CD14-positive monocyte (primary cell): ENCODE measurements at regions not wholly inside any gene's neighbourhood (a gene's known extent, or its start where the extent isn't known, plus 50 kb on each side); places are given as distances from the start of the nearest gene placed in this dataset.
"Not testable (repeated sequence)": the region's sequence is repeated elsewhere in the genome, so short reads cannot be mapped to it uniquely, and the experiment has no call there.

Experiments used
- DNase-seq, 3 donors: peaks; one replicate each; pipeline ENCODE4 v3.0.0-alpha.2; 2011 to 2022
- H2AFZ ChIP-seq: 2 replicates; pipeline ENCODE4 v1.6.0; 2012; ENCODE audit warnings: mild to moderate bottlenecking, low read depth, low read length, inconsistent platforms; ENCODE audit not compliant: insufficient read depth, poor library complexity, severe bottlenecking
- H3K27ac ChIP-seq, 2 donors: 1 replicate in 1 of 2; 2 replicates in 1 of 2; pipeline ENCODE4 v1.5.1; 2012 to 2013; ENCODE audit warnings: low read length in 2 of 2, control low read depth in 1 of 2, inconsistent platforms in 1 of 2, low read depth in 1 of 2, mild to moderate bottlenecking in 1 of 2
- H3K27me3 ChIP-seq, 2 donors: one replicate each; pipeline versions ENCODE4 v1.6.0 to v1.6.1; 2011 to 2013; ENCODE audit warnings: low read length in 2 of 2; ENCODE audit not compliant: control insufficient read depth in 2 of 2, insufficient read depth in 2 of 2
- H3K36me3 ChIP-seq, 2 donors: replicated peaks in 1 of 2; 1 replicate in 1 of 2; 2 replicates in 1 of 2; pipeline versions ENCODE4 v1.5.1 to v1.6.1; 2012 to 2013; ENCODE audit warnings: low read length in 2 of 2, control low read depth in 1 of 2, inconsistent platforms in 1 of 2, mild to moderate bottlenecking in 1 of 2; ENCODE audit not compliant: insufficient read depth in 2 of 2, control insufficient read depth in 1 of 2
- H3K4me1 ChIP-seq, 2 donors: 1 replicate in 1 of 2; 2 replicates in 1 of 2; pipeline versions ENCODE4 v1.5.1 to v1.6.1; 2012 to 2013; ENCODE audit warnings: low read length in 2 of 2, control low read depth in 1 of 2, inconsistent platforms in 1 of 2, mild to moderate bottlenecking in 1 of 2, moderate library complexity in 1 of 2; ENCODE audit not compliant: insufficient read depth in 2 of 2, control insufficient read depth in 1 of 2
- H3K4me2 ChIP-seq: replicated peaks from 2 replicates; pipeline ENCODE3; 2012; ENCODE audit warnings: low read length, moderate library complexity, mild to moderate bottlenecking; ENCODE audit not compliant: poor library complexity, severe bottlenecking; ENCODE audit errors: extremely low read depth
- H3K4me3 ChIP-seq, 3 experiments: fragments of 200-600 bp in 1 of 3; sonication (generic) in 1 of 3; replicated peaks in 1 of 3; 1 replicate in 2 of 3; 2 replicates in 1 of 3; pipeline ENCODE4 v1.5.1; 2011 to 2013; ENCODE audit warnings: low read length in 3 of 3, mild to moderate bottlenecking in 3 of 3, control low read depth in 2 of 3, low read depth in 2 of 3, inconsistent platforms in 1 of 3, moderate library complexity in 1 of 3
- H3K79me2 ChIP-seq: 2 replicates; pipeline ENCODE4 v1.6.0; 2012; ENCODE audit warnings: mild to moderate bottlenecking, control low read depth, inconsistent platforms, low read length, moderate library complexity; ENCODE audit not compliant: insufficient read depth
- H3K9ac ChIP-seq: 2 replicates; pipeline ENCODE4 v1.6.0; 2017; ENCODE audit warnings: low read length, mild to moderate bottlenecking; ENCODE audit not compliant: insufficient read depth, poor library complexity, severe bottlenecking
- H3K9me3 ChIP-seq, 2 donors: replicated peaks in 1 of 2; 1 replicate in 1 of 2; 2 replicates in 1 of 2; pipeline versions ENCODE4 v1.5.1 to v1.6.1; 2012 to 2013; ENCODE audit warnings: low read length in 2 of 2, control low read depth in 1 of 2; ENCODE audit not compliant: control insufficient read depth in 1 of 2, insufficient read depth in 1 of 2
- H4K20me1 ChIP-seq: 2 replicates; pipeline ENCODE4 v1.6.0; 2012; ENCODE audit warnings: mild to moderate bottlenecking, low read length, control low read depth, moderate library complexity; ENCODE audit not compliant: insufficient read depth
- H3K27ac Mint-ChIP-seq, 7 donors: one replicate each; pipeline ENCODE4 v1.8.0; 2020; ENCODE audit warnings: mild to moderate bottlenecking in 7 of 7, mixed read lengths in 7 of 7, moderate library complexity in 6 of 7, inconsistent platforms in 2 of 7
- H3K27me3 Mint-ChIP-seq, 3 donors: one replicate each; pipeline ENCODE4 v1.8.0; 2021 to 2022; ENCODE audit warnings: low read depth in 3 of 3, mild to moderate bottlenecking in 3 of 3, mixed read lengths in 3 of 3, moderate library complexity in 3 of 3, inconsistent platforms in 1 of 3
- H3K36me3 Mint-ChIP-seq, 2 donors: one replicate each; pipeline ENCODE4 v1.8.0; 2020; ENCODE audit warnings: mixed read lengths in 2 of 2, inconsistent platforms in 1 of 2, mild to moderate bottlenecking in 1 of 2
- H3K4me1 Mint-ChIP-seq: one replicate; pipeline ENCODE4 v1.8.0; 2020; ENCODE audit warnings: mild to moderate bottlenecking, mixed read lengths
- H3K4me3 Mint-ChIP-seq, 2 donors: one replicate each; pipeline ENCODE4 v1.8.0; 2020; ENCODE audit warnings: mild to moderate bottlenecking in 2 of 2, mixed read lengths in 2 of 2, moderate library complexity in 1 of 2
- H3K9me3 Mint-ChIP-seq, 7 donors: one replicate each; pipeline ENCODE4 v1.8.0; 2020 to 2022; ENCODE audit warnings: mixed read lengths in 7 of 7, mild to moderate bottlenecking in 6 of 7, moderate library complexity in 6 of 7, inconsistent platforms in 2 of 7
- CTCF ChIP-seq: fragments of 200-600 bp; IDR thresholded peaks from one replicate; pipeline ENCODE4 v1.8.0; 2022; ENCODE audit warnings: antibody characterized with exemption, mild to moderate bottlenecking
- WGBS: methylation state at CpG from one replicate; pipeline ENCODE4 v1.1.5; 2013; ENCODE audit warnings: missing lambda C conversion rate; ENCODE audit not compliant: insufficient coverage; 5-methylcytosine and 5-hydroxymethylcytosine counted together
- intact Hi-C, 2 donors: fragments of 100-400 bp; cut with micrococcal nuclease; formaldehyde crosslinking; loops; one replicate each; pipeline versions ENCODE4 v1.15.0 to v1.15.1; 2023

DNA sequence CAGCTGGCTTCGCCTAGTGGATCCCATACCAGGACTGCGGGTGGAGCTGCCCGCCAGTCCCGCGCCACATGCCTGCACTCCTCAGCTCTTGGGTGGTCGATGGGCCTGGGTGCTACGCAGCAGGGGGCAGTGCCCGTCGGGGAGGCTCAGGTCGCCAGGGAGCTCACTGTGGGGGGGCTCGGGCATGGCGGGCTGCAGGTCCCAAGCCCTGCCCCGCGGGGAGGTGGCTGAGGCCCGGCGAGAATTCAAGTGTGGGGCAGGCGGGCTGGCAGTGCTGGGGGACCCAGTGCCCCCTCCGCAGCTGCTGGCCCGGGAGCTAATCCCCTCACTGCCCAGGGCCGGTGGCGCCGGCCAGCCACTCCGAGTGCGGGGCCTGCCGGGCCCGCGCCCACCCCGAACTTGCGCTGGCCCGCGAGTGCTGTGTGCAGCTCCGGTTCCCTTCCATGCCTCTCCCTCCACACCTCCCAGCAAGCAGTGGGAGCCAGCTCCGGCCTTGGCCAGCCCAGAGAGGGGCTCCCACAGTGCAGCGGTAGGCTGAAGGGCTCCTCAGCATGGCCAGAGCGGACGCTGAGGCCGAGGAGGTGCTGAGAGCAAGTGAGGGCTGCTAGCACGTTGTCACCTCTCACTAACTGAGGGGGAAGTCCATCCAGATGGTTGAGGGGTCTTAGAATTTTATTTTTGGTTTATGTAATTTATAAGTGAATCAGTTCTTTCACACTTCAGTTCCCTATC, 85.2 kb upstream of the HMCN1 start:
- no peaks in the 10 kb centered on the region for H4K20me1 ChIP-seq
- H3K9me3 Mint-ChIP-seq = peaks cover 8 to 19% (median 12%) of the 10 kb centered on the region in 7 donors
- peaks cover 13% of the 10 kb centered on the region for H3K4me1 Mint-ChIP-seq
- no peak for DNase-seq
- H3K9me3 ChIP-seq = peaks cover 0 to 12% of the 10 kb centered on the region in 2 donors
- H3K4me2 ChIP-seq = no peak overlapping the region
- no peak for TF ChIP-seq CTCF
- H3K36me3 Mint-ChIP-seq = no peaks in the 10 kb centered on the region
- no peaks in the 10 kb centered on the region for H3K79me2 ChIP-seq
- no peak overlapping the region for H3K4me3 ChIP-seq
- H3K4me3 Mint-ChIP-seq = no peak overlapping the region
- no peak overlapping the region for H3K27ac Mint-ChIP-seq
- no peaks in the 10 kb centered on the region for H3K27me3 Mint-ChIP-seq
- H3K27ac ChIP-seq = no peak overlapping the region
- no peaks in the 10 kb centered on the region for H3K27me3 ChIP-seq
- no peaks in the 10 kb centered on the region for H3K4me1 ChIP-seq
- intact Hi-C loops = no loop called here
- H3K9ac ChIP-seq = no peak overlapping the region
- H2AFZ ChIP-seq = no peak overlapping the region
- 98% methylated on average over 35 of the region's 38 CpGs for WGBS
- no peaks in the 10 kb centered on the region for H3K36me3 ChIP-seq

- WGBS = 95% methylated on average over 10 of the region's 12 CpGs
- H3K36me3 ChIP-seq, H3K36me3 Mint-ChIP-seq, H2AFZ ChIP-seq, H3K27ac Mint-ChIP-seq, DNase-seq, intact Hi-C loops, H3K27ac ChIP-seq, H3K27me3 Mint-ChIP-seq, H3K4me2 ChIP-seq, H4K20me1 ChIP-seq, H3K79me2 ChIP-seq, H3K27me3 ChIP-seq, H3K4me3 Mint-ChIP-seq, H3K9ac ChIP-seq, H3K4me1 ChIP-seq, H3K4me3 ChIP-seq: not testable (repeated sequence)
- peaks cover 13% of the 10 kb centered on the region for H3K4me1 Mint-ChIP-seq
- H3K9me3 ChIP-seq = peaks cover 0 to 12% of the 10 kb centered on the region in 2 donors
- H3K9me3 Mint-ChIP-seq = peaks cover 10 to 19% (median 12%) of the 10 kb centered on the region in 7 donors
Observed at GRCh38 chr1:185647597-185648267, 86.5 kb upstream of the HMCN1 start.
